NB4 (cell line): ENCODE measurements at regions not wholly inside any gene's neighbourhood (a gene's known extent, or its start where the extent isn't known, plus 50 kb on each side); places are given as distances from the start of the nearest gene placed in this dataset.

ENCODE experiments used
- TF ChIP-seq, protein P1 (sequence below): IDR thresholded peaks from one replicate; pipeline ENCODE4 v1.5.1; 2012; ENCODE audit warnings: low read depth, low read length
- TF ChIP-seq, protein P2 (sequence below): IDR thresholded peaks from 2 replicates; pipeline ENCODE4 v1.6.1; 2011; ENCODE audit warnings: low read depth, low read length

DNA sequence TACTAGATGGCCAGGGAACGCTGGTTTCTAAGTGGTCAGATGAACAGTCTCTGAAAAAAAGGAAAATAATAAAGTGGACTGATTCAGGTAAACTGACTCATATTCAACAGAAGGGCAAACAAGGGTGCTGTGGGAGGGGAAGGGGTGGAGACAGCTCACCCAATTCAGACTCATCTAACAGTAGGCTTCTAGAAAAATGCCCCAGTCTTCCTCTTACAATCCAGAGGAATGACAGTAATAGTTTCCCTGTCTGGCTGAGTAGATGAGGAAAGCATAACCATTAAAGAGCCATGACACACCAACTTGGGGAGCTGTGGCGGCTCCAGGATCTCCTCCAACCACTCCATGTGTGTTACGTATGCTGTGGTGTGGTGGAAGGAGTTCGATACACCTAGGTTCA is 231.4 kb upstream of the UMPS start:
- TF ChIP-seq, protein P1, sequence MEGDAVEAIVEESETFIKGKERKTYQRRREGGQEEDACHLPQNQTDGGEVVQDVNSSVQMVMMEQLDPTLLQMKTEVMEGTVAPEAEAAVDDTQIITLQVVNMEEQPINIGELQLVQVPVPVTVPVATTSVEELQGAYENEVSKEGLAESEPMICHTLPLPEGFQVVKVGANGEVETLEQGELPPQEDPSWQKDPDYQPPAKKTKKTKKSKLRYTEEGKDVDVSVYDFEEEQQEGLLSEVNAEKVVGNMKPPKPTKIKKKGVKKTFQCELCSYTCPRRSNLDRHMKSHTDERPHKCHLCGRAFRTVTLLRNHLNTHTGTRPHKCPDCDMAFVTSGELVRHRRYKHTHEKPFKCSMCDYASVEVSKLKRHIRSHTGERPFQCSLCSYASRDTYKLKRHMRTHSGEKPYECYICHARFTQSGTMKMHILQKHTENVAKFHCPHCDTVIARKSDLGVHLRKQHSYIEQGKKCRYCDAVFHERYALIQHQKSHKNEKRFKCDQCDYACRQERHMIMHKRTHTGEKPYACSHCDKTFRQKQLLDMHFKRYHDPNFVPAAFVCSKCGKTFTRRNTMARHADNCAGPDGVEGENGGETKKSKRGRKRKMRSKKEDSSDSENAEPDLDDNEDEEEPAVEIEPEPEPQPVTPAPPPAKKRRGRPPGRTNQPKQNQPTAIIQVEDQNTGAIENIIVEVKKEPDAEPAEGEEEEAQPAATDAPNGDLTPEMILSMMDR = no peak
- TF ChIP-seq, protein P2, sequence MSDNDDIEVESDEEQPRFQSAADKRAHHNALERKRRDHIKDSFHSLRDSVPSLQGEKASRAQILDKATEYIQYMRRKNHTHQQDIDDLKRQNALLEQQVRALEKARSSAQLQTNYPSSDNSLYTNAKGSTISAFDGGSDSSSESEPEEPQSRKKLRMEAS = no peak
